AG20443 (cell line): ENCODE measurements at regions not wholly inside any gene's neighbourhood (a gene's known extent, or its start where the extent isn't known, plus 50 kb on each side); places are given as distances from the start of the nearest gene placed in this dataset.
"Not testable (repeated sequence)": the region's sequence is repeated elsewhere in the genome, so short reads cannot be mapped to it uniquely, and the experiment has no call there.

Experiments
- DNase-seq: peaks from one replicate; pipeline ENCODE4 v3.0.0; 2012; ENCODE audit warnings: low spot score, mixed read lengths

DNA sequence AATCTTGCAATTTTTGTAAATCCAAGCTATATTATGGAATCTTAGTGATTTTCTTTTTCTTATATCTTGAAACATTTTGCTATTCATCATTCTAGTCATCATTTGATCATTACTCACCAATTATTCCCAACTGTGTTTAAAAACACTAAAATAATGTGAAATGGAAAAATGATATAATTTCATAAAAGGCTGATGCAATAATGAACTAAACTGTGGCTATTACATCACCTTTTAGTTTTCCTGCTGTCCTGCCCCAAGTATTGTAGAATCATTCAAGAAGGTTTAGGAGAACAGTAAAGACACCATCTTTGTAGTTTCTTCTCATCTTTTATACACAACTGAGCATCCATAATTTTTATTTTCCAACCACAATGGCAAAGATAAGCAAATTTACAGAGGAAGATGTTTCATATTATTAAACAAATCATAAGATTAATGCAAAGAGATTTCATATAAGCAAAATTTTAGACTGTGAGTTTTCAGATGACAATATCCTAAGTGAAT is 431.0 kb upstream of the SLC30A5 start:
- no peak for DNase-seq

DNA sequence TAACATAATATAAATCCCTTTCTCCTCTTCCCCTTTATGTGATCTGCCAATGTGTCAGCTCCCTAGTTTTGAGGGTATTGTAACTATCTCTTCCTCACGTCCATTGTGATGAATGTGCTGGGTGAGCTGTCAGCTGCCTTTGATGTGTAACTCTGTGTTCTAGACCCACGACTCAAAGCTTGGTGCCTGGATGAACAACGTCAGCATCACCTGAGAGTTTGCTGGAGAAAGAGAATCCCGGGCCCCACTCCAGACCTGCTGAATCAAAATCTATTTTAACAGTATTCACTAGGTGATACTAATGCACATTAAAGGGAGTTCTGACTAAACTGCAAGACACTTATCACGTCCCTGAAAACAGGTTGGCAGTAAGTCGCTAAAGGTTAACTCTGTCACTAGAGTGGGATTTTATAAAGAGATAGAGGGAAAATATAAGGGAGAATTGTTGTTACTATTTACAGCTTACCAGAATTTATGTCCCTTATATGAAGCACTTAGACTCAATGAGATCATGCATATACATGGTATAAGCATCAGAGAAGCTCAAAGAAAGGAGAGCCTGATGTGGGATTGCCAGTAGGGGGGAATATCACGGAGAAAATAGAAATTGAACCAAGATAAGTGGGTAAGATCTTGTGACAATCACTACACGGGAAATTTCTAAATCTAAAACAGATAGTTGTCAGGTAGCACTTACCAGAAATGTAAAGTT is 423.8 kb upstream of the SLC30A5 start:
- DNase-seq, result no peak

DNA sequence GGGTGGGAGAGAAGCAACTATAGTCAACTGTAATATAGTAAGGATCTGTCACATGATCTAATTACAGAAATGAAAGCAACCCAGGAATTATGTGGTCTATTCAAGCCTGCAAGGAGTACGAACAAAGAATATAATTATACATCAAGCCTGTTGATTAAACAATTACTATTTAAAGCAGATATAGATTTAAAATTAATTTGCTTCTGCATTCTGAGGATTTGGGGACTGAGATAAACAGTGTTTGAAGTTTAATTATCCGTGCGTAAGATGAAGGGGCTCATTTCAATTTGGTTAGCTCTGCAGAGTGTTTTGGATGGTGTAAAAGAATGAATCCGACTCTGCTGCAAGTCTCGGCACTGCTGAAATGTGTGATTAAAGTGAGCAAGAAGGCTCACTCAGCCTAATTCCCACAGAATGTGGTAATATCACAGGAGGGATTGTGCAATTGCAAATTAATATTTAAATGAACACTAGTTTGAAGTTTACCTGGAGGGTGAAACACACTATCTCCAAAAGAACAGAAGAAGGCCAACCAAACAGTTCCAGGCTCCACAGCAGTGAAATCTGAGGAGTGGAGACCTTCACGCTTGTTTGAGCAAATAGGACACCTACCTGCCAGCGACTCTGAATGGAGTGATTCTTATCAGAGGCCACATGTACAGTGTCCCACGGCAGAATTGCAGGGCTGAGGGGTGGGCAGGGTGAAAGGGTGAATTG is 420.6 kb upstream of the SLC30A5 start:
- DNase-seq, result no peak

GRCh38 chr5:68673823-68674180 is 420.0 kb upstream of the SLC30A5 start:
- DNase-seq, result no peak

- no peak for DNase-seq
Measured at GRCh38 chr5:68679041-68679440, 414.8 kb upstream of the SLC30A5 start.

DNA sequence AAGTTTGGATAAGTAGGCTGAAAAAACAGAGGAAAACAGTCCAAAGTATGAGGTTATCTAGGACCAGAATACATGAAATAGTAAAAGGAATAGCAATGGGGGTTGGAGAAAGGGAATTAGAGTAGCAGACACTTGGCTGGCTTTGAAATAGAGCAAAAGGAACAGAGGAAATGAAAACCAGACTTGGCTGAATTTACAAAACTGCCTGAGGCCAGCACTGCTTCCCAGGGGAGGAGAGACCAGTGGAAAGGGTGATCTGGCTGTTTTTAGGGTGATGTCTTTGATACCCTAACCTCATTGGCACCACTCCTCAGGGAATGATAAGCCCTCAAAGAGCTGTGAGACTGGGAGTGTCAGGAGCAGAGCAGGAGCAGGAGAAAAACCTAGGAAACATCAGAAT is 413.4 kb upstream of the SLC30A5 start:
- DNase-seq, result no peak

GRCh38 chr5:68681929-68682328 is 411.9 kb upstream of the SLC30A5 start:
- no peak for DNase-seq

DNA sequence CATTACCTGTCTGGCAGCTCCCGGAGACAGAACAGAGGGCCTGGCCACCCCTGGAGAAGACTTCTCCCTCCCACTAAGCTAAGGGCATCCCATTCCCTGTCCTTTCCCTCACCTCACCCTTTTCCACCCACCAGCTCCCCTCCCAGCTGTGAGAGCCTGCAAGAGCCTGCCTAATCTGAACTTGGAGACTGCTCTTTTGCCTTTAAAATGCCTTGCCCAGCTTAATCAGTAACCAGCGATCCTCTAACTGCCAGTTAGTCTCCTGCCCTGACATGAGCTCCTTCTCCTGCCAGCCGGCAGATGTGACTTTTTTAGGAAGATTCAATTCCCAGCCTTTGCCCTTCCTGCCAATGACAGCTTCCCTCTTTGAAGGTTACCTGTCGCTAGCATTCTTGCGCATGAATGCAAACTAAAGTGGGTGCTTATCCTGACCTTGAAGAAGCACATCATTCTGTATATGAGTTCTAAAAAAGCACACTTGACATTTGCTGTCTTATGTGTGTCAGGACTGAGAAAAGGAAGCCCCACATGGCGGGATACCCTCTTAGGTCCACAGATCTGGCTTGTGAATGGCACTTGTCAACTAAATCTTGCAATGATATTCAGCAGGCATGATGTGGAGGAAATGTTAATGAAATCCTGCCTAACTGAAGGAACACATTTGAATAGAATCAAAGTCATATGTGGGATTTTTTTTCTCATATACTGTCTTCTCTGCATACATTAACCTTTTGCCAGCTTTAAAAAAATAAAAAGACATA is 411.2 kb upstream of the SLC30A5 start:
- no peak for DNase-seq

- peak; percentile 92 for DNase-seq
Measured at GRCh38 chr5:68683632-68684036, 410.2 kb upstream of the SLC30A5 start.

- no peak for DNase-seq
Measured at GRCh38 chr5:68685863-68686262, 408.0 kb upstream of the SLC30A5 start.

DNA sequence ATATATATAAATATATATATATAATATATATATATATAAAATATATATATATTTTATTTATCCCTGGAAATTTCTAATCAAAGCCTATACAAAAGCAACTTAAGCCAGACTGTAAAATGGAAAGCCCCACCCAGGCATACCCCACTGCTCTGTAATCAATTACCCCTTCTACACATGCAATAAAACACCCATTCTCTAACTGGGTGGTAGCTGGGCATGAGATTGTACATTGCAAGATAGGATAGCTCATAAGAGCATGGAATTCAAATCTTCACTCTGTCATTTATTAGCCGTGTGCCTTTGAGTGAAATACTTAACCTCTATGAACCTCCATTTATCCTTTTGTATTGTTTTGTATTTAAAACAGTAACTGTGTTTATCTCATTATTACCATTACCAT is 405.3 kb upstream of the SLC30A5 start:
- DNase-seq, result no peak

DNA sequence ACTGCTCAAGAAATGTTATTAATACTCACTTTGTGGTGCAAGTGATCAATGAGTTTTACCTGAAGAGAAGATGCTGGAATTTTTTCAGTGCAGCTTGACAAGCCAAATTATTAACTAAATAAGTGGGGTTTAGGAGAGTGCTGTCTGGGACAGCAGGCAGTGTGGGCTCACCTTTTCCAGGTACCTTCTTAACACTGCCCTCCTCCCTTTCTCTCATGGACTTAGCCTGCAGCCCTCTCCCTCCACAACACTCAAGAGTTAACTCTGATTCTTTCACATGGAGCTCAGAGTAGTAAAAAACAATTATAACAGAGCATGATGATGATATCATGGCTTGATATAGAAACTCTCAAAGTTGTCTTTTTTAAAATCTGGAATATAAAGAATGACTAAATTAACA is 404.8 kb upstream of the SLC30A5 start:
- no peak for DNase-seq

GRCh38 chr5:68691874-68692273 is 401.9 kb upstream of the SLC30A5 start:
- DNase-seq, result not testable (repeated sequence)

DNA sequence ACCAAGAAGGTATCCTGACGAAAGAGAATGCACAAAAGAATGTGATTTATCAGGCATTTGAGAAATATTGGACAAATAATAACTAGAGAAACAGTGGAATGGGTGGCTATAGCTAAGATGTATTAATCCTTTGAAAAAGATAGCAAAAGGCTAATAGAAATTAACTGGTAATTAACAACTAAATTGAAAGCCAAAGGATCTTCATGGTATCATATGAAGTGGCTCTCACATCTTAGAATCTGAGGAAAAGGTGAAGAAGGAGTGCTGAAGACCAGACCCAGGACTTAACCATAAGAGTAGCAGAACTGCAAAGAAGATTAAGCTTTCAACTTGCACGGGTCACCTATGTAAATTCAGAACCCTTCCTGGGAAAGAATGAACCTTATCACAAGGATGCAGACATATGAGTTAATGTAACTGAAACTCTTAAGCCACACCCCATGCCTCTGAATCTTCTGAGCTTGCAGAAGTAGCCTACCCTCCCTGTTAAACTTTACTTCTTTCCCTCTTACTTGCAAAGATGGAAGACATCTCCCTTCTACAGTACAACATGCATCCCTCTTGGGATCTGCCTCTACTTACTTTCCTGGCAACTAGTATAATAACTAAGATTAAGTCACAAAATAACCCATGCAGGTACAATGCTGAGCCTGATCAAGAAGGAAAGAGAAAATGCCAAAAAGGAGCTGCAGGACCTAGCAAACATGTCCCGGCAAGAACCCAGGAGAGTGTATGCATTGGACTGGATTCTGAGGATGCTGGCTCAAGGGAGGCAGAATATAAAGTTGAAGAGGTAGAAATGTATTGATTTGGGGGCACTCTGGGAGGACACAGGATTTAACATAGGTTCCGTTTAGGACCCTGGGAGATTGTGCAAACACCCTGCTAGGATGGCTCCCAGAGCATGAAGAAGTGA is 395.5 kb upstream of the SLC30A5 start:
- DNase-seq, result no peak

DNA sequence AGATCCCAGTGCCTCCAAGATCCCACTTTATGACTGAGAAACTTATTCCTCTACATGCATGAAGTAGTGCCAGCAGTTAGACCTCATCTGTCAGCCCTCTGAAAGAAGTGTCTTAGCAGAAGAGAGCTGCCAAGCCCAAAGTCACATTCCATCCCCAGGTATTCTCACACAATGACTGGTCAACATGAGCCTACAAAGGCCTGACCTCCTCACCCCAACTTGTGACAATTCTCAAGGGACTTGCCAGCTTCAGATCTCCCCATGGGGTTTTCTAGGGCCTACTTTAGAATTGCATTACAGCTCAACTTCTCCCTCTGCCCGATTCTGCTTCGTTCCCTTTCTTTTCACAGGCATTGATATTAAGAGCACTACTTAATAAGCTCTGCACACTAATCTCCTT is 393.8 kb upstream of the SLC30A5 start:
- DNase-seq, result no peak

GRCh38 chr5:68707575-68707974 is 386.2 kb upstream of the SLC30A5 start:
- no peak for DNase-seq

DNA sequence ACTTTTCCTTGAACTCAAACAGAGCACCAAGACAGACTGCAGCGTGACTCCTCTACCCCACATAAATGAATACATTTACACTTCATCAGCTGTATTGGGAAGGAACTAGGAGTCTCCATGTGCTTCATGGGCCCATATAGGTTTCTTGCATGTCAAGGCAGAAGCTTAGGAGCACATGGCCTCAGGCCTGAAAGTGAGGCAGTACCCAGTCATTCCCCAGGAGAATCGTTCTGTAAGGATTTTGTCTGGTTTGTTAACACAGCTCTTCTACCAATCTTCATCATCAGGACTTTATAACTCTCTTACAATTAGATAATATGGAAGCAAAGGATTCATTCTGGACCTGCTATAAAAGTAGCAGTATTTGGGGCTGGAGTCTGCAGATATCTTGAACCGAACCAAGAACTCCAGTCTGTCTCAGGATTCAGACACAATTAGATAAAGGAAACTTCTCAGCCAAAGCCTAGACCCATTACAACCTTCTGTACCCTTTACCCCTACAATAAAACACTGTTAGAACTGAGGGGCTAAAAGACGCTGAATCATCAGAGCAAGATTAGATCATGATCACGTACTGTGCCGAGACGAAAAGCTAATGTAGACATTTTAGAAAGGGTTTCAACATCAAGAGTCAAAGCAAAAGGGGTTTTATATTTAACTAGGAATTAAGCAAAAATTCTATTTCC is 385.5 kb upstream of the SLC30A5 start:
- DNase-seq, result no peak

DNA sequence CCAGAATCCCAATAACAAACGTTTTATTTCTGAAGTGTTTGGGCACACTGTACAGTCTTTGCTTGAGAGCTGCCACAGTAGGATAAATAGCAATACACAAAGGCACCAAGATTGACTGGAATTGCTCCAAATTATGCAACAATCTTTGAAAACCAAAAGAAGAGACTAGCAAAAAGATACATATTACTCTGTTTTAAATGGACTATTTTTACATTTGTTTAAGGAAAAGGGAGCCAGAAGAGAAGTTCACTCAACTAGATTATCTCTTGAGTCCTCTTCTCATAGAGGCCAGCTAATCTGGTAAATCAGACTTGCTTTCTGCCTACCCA is 385.0 kb upstream of the SLC30A5 start:
- no peak for DNase-seq

GRCh38 chr5:68709239-68709638 is 384.6 kb upstream of the SLC30A5 start:
- no peak for DNase-seq

GRCh38 chr5:68710514-68710913 is 383.3 kb upstream of the SLC30A5 start:
- no peak for DNase-seq
